NCI-H2107 (cell line): ENCODE measurements at regions not wholly inside any gene's neighbourhood (a gene's known extent, or its start where the extent isn't known, plus 50 kb on each side); places are given as distances from the start of the nearest gene placed in this dataset.
"Not testable (repeated sequence)": the region's sequence is repeated elsewhere in the genome, so short reads cannot be mapped to it uniquely, and the experiment has no call there.

ENCODE experiments used
- DNase-seq: peaks from one replicate; lab custom pipeline; 2025; lab: John Stamatoyannopoulos, UW

DNA sequence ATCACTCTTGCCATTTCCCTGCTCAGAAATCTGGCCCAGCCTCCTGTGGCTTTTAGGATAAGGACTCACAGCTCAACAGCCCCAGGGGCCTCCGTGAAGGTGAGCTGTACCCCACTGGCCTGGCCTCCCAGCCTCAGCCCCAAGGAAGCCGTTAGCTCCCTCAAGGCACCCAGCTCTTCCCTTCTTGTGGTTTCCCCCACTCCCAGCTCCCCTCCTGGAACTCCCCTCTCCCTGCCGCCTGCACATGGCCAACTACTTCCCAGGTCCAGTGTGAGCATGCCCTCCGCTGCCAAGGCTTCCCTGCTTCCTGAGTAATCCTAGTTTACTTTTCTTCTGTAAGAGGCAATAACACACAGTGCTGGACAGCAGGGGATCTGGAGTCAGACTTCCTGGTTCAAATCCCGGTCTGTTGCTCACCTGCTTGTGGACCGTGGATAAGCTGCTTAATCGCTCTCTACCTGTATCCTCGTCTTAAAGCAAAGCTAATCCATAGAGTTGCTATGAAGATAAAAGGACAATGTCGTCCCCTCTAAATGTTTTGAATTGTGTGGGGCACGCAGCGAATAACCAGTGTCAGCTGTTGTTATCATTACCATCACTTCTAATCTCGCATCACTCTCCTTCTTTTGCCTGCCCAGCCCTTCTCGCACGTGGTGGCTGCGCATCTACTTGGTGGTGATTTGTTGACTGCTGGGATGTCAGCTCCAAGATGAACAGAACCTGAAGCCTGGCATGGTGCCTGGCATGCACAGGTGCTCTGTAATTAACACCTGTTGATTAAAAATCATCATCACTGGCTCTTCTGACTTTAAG, 86.6 kb downstream of the C5orf15 start:
- DNase-seq: no peak

DNA sequence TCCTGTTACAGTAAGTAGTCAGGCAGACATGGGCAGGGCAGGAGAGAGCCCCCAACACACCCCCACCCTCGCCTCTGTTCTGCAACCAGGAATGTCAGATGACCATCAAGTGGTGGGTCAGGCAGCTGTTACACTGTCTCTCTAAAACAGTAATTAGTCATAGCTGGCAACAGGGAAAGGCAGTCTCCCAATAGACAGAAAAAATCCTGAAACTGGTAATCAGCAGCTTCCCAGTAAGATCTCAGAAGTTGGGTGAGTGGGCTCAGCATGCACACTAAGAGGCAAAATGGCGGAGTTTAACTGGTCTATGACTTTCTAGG, 90.2 kb downstream of the C5orf15 start:
- no peak for DNase-seq

DNA sequence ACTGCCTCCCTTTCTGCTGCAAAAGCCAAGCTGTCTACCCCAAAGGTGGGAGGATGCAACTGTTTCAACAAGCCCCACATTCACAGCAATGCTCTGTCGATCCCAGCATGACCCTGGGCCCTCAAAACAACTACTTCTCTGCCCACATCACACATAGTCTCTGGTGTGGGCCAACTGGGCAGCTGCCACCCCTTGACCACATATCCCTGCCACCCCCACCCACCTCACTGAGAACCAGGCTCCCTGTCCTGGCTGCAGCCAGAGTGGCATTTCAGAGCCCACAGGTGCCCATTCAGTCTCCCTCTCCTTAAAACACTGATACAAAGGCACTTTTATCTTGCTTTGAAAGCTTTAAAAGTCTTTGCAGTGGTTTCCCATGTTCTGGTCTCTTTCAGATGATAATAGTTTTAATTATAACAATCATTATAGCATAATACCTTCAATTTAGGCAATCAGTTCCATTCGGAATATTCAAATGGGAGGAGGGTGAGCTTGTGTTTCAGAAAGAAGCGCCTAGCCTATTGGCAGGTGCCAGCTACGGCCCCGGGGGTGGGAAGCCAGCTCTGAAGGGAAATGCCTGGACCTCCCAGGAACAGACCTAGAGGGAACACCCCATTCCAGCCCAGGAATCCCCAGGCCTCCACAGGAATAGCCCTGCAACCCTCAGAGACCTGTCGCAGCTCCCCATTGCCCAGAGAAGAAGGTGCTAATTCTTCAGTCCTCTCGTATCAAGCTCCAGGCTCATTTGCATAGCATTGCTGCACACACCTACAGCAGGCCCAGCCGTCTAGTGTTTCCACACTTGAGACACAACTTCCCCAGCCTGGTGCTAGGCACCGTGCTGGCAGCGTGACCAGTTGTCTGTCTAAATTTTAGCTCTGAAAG, 90.8 kb downstream of the C5orf15 start:
- DNase-seq: no peak

DNA sequence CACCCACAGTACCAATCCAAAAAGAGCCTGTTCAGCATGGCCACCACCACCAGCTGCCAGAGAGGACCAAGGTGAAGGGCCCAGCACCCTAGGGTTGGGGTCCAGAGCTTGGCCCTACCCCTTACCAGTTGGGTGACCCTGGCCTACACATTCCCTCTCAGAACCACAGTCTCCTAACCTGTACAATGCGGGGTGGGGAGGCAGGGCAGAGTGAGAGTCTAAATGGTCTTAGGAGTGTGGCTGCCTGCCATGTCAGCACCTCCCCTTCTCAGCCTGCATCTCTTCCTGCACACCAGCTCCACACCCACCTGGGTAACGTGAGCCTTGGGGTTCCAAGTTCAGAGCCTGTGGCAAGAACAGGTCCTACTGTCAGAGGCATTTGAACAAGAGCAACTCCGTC, 92.2 kb downstream of the C5orf15 start:
- no peak for DNase-seq

DNA sequence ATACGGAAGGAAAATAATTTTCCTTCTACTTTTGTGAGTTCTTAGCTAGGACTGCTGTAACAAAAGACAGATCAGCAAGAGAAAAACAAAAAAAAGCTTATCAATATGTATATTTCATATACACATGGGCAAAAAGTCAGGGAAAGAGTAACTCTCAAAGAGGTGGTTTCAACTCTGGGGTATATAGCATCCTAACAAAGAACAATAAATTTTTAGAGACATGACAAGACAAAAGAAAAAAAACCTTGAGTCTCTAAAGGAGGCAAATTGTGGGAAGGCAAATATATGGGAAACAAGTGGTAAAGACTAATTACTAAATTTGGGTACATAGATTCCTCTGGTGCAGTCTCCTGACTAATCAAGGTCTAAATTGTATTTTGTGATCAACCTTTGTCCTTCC, 93.2 kb downstream of the C5orf15 start:
- DNase-seq: no peak

DNA sequence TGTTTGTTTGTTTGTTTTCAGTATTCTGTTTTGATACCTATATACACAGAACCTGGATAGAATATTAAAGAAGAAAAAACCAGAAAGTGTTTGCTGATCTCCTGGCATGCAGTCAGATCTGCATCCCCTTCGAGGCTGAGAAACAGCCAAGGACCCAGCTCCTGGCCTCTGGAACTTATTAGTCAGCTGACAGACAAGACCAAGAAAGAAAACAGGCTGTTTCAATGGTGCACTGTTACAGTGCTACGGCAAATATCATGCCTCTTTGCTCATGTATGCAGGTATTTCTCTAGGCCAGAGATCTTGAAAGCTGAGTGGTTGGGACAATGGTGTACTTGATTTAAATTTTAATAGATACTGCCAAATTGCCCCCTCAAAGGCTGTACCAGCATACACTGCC, 95.0 kb downstream of the C5orf15 start:
- no peak for DNase-seq

DNA sequence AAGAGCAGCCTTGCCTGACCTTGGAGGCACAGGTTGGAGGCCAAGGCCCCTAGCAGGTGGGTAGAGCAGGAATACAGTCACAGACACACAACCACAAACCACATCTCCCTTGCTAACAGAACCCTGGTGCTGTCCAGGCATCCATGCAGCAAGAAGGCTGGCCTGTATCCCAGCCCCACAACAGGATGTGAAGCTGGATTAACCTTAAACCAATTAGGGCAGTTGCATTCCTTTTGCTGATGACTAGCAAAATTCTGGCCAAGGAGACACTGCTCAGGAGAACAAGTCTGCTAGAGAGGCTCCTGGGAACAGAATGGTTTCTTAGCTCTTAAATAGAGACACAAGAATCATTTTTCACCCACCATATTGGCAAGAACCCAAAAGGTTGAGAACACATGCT, 97.8 kb downstream of the C5orf15 start:
- no peak for DNase-seq

DNA sequence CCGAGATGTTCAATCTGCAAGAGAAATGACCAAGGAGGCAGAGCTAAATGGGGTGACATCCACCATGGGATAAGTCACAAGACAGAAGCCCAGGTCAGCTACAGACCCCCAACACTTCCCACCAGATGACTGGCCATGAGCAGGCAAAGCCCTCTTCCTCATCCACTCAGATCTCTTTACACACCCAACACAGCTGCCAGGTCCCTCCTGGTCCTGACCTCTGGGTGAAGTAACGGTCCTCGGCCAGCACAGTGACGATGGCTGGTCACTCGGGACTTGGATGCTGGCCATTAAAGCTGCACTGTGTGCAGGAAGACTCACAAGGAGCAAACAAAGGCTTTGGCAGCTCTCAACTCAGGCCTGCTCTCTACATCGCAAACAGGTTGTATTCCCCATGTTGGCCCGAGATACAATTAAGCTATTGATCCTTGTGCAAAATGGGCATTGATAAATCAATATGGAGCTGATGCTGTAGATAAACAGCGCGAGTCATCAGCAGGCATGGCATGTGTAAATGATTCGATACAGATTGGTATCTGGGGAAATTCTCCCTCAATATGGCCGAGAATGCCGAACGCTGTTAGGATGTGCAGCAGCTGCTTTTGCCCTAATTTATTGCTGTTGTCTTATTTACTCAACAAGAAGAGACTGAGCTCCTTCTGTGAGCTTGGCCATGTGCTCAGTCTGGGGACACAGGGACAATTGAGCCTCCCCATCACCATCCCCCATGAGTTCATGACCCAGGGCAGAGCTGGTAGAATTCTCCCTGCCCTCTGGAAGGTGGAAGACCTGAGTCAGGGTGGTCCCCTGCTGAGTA, 98.7 kb downstream of the C5orf15 start:
- no peak for DNase-seq

DNA sequence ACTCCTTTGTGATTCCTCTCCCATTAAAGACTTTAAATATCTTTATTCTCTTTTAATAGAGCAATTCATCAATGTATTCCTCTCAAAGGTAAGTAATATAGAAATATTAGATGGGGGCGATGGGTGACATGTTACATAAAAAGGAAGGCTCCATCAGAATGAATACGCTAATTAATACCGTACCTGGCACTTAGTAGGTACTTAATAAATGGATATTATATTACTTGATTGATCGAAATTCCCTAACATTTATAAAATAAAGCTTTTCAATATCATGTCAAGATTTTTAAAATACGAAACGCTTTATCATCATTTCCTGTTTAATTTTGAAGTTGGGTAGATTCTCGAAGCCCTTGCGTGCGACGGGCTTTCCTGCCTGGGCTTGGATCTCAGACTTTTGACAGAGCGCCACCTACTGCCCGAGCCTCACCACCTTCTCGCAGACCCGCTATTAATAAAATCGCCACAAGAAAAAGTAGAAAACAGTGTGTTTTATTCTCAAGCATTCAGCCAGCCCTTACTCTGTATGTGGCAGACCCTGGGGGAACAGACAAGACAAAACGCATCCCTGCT, 99.4 kb downstream of the C5orf15 start:
- DNase-seq: peak; percentile 9

DNA sequence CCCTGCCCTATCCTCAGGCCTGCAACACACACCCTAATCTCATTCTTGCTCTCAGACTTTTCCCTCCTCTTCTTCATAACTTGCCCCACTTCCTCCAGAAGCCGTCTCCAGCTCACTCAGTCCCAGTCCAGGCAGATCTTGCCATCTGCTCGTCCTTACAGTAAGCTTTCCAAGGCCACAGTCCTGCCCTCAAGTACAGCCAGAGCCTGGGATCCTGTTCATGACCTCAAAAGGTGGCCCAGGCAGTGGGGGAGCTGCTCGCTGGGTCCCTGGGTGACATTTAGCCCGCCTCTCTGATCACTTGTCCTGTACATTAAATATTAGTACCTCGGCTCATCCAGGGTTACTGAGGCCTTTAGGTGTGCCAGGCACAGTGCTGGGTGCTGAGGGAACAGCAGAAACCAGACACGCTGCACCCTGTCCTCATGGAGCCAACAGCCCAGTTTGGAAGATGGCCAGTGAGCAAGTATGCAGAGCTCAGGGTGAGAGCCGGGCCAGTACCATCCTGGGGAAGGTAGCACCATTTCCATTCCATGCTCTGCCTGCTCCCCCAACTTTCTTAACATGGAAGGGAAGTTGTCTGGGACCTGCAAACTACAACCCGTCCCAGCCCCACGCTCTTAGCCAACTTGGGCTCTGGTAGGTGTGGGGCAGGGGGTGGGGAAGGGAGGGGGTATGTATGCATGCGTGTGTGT, 100.4 kb downstream of the C5orf15 start:
- no peak for DNase-seq

DNA sequence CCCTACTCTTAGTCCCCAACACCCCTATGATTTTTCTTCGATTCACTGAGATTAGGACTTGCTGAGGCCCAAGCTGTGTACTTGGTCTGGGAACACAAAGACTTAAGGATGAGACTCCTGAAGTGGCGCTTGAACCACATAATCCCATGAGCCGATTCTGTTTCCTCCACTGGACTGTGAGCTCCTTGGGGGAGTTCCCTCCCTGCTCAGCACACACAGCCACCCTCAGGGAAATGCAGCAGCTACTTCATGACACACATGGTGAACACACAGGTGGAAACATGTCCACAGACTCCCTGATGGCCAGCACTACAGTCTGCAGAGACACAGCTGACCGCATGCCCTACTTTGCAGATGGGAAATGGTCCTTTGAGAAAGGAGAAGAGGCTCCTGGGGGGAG, 101.1 kb downstream of the C5orf15 start:
- DNase-seq: no peak

DNA sequence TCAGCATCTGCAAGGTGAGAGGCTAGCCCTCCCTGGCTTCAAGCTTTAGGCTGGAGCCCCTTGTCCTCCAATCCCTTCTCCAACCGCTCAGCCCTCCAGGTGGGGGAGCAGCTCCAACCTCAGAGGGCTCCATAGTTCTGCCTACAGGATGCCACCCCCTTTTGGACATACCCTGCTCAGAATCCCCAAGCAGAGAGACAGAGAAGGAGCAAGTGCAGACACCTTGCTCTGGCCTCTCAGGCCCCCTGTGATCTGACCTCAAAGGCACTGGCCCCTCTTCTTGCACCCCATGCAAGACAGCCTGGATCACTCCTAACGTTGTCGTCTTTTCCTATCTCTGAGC, 101.6 kb downstream of the C5orf15 start:
- DNase-seq: no peak

DNA sequence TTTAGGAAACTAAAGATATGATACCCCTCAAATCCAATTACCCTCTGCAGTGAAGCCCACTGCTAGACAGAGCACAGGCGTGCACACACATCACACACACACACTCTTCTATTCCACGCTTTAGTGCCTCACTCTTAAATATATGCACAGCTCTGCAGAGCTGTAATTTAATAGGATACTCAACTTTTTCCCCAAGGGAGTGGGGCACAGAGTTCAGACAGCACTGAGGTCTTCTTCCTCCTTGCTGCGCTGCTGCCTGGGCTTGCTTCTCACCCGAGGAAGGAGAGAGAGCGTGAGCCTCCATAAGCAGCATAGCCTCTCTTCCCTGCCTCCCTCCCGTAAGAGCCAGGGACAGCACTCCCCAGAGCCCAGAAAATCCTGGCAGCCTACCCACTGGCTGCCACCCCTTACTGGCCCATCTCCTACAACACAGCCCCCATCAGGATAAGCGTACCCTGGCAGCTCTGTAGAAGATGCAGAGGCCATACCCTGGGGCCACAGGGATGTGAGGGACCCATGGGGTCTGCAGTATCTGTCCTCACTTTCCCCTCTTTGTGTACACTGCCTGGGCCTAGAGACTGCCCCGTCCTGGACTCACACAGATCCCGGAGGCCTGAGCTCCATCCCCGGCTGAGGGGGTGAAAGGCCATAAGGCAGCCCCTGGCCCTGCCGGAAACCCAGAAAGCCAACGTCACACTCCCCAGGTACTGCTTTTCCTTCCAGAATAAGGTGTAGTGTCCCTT, 102.1 kb downstream of the C5orf15 start:
- DNase-seq: no peak

DNA sequence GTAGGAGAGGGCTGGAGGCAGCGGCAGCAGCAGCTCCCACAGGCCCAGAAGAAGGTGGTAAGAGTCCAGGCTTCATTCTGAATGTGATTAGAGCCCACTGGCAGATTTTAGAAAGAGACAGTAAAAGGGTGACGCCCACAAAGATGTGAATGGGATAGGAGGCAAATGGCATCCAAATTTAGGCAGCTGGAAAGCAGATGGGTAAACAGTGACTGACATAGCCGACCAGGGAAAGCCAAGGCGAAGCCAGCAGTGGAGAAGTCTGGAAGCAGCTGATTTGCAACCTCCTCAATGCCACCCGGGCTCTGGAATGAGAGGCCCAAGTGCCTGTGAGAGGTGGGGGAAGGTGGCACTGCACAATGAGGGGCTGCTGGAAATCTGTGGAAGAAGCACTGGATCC, 103.3 kb downstream of the C5orf15 start:
- DNase-seq: no peak

DNA sequence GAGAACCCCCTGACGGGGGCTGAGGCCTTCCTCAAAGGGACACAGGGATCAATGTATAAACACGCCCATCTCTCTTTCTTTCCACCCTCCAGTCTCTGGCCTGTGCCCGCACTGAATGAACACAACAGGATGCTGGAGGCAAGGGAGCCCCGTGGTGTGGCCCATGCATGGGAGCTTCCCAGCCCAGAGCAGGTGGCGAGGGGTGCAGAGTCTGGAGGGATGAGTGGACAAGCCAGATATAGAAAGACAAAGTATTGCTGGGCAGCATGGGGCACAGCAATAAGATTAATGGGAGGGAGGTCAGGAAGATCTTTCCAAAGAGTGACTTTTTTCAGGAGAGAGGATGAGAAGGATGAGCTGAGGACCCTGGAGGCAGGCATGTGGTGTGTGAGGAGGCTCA, 103.7 kb downstream of the C5orf15 start:
- no peak for DNase-seq

DNA sequence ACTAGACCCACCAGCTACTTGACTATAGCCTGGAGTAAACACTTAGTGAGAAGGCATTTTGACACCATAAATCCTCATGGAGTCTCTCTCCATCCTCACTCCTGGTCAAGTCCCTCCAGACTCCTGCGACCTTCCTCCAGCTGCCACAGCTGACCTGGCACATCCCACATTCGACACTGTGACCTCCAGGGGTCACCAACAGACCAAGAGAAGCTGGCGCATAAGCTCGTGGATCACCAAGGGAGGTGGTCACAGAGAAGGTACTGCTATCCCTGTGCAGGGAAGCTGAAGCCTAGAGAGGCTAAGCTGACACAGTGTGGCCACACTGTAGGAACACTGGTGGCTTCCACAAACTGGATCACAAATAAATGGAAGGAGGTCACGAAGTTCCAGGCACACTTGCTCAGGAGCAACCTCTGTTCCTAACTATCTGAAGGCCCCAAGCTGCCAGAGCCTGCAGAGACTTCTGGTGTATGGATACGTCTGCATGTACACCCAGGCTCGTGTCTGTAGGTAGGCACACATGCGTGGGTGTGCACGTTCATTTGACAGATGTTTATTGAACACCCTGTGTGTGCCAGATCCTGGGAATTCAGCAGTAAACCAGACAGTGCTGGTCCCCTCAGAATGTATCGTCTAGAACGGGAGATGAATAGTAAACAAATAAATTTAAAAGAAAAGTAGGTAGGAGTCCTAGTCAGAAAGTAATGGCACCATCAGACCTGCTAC, 104.4 kb downstream of the C5orf15 start:
- no peak for DNase-seq

DNA sequence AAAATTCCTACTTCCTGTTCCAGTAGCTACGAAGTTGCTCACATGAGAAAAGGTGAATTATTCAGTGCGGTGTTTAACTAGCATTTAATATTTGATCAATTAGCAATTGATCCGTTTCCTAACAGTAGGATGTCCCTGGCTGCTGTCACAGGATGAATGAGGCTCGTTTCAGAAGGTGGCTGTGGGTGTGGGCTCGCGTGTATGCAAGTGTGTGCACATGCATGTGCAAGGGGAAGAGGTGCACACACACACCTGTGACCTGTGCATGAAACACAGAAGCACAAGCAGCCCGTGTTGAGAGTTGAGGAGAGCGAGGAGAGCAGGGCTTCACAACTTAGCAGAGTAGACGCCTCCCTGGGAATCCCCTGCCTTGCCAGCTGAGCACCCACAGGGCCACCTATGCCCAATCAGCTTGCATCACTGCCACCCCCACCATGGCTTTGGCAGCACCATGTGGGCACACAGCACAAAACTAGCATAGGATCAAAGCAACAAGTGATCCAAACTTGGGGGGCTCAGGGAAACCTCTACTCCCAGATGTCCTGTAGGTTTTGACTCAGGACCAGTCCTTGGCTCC, 107.2 kb downstream of the C5orf15 start:
- no peak for DNase-seq

DNA sequence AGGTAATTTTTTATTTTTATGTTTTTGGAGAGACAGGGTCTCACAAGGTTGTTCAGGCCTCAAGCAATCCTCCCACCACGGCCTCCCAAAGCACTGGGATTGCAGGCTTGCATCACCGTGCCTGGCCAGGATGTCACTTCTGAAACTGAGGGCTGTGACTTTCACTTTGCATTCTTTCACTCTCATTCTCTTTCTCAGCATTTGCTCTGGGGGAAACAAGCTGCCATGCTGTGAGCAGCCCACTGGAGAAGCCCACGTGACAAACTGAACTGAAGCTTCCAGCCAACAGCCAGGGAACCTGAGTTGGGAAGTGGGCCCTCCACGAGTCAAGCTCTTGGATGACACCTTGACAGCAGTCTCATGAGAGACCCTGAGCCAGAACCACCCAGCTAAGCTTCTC, 109.4 kb downstream of the C5orf15 start:
- no peak for DNase-seq

DNA sequence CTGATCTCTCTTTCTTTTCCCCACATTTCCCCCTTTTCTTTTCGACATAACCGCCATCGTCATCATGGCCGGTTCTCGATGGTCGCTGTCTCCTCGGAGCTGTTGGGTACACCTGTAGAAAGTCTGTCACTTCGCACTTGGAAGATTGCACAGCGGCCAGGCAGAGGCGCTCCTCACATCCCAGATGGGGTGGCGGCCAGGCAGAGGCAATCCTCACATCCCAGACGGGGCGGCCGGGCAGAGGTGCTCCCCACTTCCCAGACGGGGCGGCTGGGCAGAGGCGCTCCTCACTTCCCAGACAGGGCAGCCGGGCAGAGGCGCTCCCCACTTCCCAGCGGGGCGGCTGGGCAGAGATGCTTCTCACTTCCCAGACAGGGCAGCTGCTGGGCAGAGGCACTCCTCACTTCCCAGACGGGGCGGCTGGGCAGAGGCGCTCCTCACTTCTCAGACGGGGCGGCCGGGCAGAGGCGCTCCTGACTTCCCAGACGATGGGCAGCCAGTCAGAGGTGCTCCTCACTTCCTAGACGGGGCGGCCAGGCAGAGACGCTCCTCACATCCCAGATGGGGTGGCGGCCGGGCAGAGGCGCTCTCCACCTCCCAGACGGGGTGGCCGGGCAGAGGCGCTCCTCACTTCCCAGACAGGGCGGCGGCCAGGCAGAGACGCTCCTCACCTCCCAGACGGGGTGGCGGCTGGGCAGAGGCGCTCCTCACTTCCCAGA, 110.7 kb downstream of the C5orf15 start:
- DNase-seq: not testable (repeated sequence)
